ENCODE measurements at regions not wholly inside any gene's neighbourhood (a gene's known extent, or its start where the extent isn't known, plus 50 kb on each side); places are given as distances from the start of the nearest gene placed in this dataset.
"Not testable (repeated sequence)": the region's sequence is repeated elsewhere in the genome, so short reads cannot be mapped to it uniquely, and the experiment has no call there.

GRCh38 chr14:48738186-48738925, 847.8 kb downstream of the RPS29 start:
- DNase-seq (ENCODE audit: insufficient read length, low spot score) (no peak), FAIRE-seq (no peak)

DNA sequence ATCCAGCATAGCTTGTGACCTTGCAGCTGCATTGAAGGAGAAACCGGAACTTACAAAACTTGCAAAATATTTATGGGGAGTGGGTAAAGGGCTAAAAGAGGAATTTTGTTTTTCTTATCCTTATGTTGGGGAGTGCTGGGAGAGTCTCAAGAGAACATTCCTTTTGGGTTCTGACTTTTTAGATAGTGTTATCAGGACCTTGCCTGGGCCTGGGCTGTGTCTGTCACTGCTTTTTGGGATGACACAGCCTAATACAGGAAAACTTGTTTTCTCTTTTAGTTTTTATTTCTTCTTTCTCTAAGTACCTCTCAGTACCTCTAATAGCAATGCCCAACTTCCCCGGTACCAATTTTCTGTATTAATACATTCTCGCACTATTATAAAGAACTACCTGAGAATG, 850.6 kb downstream of the RPS29 start:
- no peak for DNase-seq (ENCODE audit: insufficient read length, low spot score)
- FAIRE-seq: no peak

GRCh38 chr14:48731260-48731659, 854.9 kb downstream of the RPS29 start:
- no peak for FAIRE-seq
- no peak for DNase-seq (ENCODE audit: insufficient read length, low spot score)

GRCh38 chr14:48726080-48726642, 860.0 kb downstream of the RPS29 start:
- DNase-seq (ENCODE audit: insufficient read length, low spot score): no peak
- no peak for FAIRE-seq

DNA sequence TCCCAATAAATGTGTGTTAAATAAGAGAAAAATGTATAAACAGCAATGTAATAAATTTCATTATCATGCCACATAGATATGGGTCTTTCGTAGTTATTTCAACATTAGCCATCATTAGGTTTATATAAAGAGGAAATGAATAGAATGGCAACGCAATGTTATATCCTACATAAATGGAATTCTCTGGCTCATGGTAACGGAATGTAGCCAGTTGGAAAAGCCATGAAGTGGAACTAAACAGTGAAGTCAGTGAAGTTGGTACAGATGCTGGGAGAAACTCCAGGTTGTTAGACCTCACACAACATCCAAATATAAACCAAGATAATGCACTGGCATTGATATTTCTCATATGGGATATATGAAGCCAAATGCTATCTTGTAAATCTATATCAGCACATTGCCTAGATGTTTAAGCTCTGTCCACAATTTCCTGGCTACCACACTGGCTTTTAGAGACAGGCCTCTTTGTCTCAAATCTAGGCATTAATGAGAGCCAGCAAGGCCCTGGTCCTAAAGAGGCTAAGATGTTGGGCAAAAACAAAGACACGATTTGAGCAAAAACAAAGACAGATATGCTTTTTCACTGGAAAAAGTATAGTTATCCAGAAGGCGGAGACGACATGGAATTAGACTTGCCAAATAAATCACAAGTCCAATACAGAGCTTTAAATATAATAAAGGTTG, 861.0 kb downstream of the RPS29 start:
- no peak for FAIRE-seq

DNA sequence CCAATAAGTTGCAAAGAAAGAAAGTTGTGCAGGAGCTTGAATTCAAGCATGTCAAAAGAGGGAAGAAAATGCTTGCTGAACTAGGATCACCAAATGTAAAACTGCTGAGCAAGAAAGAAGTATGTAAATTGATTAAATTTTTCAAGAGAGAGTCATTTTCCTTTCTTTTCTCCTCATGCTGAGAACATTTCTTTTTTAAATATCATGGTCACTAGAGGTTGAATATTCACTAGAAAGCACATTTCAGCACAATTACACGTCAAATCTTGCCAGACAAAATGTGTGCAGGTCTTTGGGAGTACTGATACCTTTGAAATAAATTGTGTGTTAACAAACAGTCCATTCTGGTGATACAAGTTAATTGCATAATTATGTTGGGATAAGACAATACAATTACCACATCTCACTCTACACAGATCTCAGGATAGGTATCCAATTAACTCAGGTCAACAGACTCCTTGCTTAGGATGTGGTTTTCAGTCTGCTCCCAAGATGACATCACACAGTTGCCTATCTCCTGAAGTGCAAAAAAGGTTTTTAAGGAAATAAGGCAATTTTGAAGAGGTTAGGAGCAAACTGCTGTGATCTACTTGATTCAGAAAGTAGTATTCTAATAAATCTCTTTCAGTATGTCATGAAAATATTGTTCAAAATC, 862.2 kb downstream of the RPS29 start:
- FAIRE-seq (no peak), DNase-seq (ENCODE audit: insufficient read length, low spot score) (no peak)

More for the DNA sequence above, 861.0 kb downstream of the RPS29 start:
- DNase-seq (ENCODE audit: insufficient read length, low spot score): no peak

GRCh38 chr14:48714366-48714765, 871.8 kb downstream of the RPS29 start:
- FAIRE-seq: no peak
- DNase-seq (ENCODE audit: insufficient read length, low spot score): no peak

- FAIRE-seq (no peak), DNase-seq (ENCODE audit: insufficient read length, low spot score) (no peak)
Measured at GRCh38 chr14:48710133-48710532, 876.0 kb downstream of the RPS29 start.

DNA sequence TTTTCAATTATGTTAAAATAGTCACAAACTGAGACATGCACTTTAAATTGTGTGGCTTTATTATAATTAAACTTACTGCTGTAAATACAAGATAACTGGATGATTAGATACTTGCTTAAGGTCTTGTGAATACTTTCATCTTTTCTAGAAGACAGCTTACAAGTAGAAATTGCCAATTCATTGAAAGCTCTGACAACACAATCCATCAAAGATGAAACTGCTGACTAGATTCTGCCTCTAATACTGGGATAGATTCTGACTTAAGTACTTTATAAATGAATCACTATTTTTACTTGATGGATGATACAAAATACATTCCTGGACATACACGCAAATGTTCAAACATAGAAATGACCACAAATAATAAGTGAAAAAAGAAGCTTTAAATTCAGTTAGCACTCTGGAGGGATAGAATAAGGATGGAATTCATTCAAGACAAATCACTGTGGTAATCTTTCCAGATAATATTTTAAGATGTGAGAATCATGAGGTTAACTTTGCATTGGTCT, 876.8 kb downstream of the RPS29 start:
- FAIRE-seq (no peak), DNase-seq (ENCODE audit: insufficient read length, low spot score) (no peak)

DNA sequence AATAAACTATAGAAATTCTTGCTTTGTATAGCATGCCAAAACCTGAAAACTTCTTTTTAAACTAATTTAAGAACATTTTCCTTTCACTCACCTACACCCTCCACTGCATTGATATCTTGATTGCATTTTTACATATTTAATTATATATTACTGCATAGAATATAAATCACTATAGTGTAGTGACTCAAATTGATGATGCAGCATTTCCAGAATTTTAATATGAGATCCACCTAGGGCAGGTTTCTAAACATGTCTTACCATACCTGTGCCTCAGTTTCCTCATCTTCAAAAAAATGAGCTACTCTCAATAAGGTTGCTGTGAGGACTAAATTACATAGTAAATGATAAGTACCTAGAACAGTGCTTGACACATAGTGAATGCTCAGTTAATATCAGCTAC, 881.5 kb downstream of the RPS29 start:
- FAIRE-seq (no peak), DNase-seq (ENCODE audit: insufficient read length, low spot score) (no peak)

DNA sequence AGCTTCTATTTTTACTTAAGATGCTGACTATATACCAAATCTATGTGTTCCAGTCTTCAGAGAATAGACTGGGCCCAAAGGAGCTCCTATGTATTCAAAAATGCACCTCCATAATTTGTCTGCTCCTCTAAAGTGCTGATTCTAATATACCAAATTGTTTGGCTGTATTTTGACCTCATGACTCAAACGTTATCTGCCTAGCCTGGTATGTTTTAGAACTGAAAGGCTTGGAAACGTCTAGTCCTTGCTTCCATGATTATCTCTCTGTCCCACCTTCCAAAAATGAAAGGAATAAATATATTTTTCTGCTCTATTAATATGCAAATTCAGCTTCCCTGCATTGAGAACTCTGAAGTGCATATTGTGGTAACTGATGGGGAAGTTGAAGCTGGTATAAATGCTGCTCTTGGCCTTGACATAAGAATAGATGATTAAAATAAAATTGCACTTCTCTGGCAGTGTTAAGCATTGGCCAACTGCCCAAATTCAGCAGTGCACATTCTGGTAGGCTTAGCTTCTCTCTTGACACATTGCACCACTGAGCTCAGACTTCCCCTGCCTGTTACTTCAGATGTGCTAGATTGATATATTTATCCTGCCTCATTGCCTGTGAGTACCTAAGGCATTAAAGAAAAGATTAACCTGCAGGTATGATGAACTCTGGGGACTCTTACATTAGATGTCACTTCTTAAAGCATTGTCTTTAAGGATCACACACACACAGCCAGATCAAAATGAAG, 882.3 kb downstream of the RPS29 start:
- FAIRE-seq (no peak), DNase-seq (ENCODE audit: insufficient read length, low spot score) (no peak)

DNA sequence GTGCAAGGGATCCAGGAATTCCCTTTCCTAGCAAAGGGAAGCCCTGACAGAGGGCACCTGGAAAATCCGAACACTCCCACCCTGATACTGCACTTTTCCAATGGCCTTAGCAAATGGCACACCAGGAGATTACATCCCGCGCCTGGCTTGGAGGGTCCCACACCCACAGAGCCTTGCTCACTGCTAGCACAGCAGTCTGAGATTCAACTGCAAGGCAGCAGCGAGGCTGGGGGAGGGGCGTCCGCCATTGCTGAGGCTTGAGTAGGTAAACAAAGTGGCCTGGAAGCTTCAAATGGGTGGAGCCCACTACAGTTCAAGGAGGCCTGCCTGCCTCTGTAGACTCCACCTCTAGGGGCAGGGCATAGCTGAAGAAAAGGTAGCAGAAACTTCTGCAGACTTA, 888.8 kb downstream of the RPS29 start:
- not testable (repeated sequence) for FAIRE-seq

GRCh38 chr14:48693793-48694192, 892.4 kb downstream of the RPS29 start:
- FAIRE-seq: no peak
- DNase-seq (ENCODE audit: insufficient read length, low spot score): no peak

More for the DNA sequence above, 888.8 kb downstream of the RPS29 start:
- DNase-seq (ENCODE audit: insufficient read length, low spot score): not testable (repeated sequence)

- FAIRE-seq: no peak
- DNase-seq (ENCODE audit: insufficient read length, low spot score): no peak
Measured at GRCh38 chr14:48690349-48690748, 895.8 kb downstream of the RPS29 start.

- FAIRE-seq: no peak
Measured at GRCh38 chr14:48686650-48687049, 899.5 kb downstream of the RPS29 start.

DNA sequence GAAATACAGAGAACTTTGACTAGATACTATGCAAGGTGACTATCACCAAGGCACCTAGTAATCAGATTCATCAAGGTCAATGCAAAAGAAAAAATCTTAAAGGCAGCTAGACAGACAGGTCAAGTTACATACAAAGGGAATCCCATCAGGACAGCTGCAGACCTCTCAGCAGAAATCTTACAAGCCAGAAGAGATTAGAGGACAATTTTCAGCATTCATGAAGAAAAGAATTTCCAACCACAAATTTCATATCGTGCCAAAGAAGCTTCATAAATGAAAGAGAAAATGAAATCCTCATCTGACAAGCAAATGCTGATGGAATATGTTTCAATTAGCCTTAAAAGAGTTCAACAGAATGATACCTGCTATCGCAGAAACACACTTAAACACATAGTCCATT, 913.7 kb downstream of the RPS29 start:
- no peak for FAIRE-seq
- no peak for DNase-seq (ENCODE audit: insufficient read length, low spot score)

More at GRCh38 chr14:48686650-48687049, 899.5 kb downstream of the RPS29 start:
- DNase-seq (ENCODE audit: insufficient read length, low spot score): no peak

- DNase-seq (ENCODE audit: insufficient read length, low spot score) (no peak), FAIRE-seq (no peak)
Measured at GRCh38 chr14:48670939-48671338, 915.2 kb downstream of the RPS29 start.

- DNase-seq (ENCODE audit: insufficient read length, low spot score) (no peak), FAIRE-seq (no peak)
Measured at GRCh38 chr14:48665077-48665784, 920.9 kb downstream of the RPS29 start.

- FAIRE-seq (no peak), DNase-seq (ENCODE audit: insufficient read length, low spot score) (no peak)
Measured at GRCh38 chr14:48643241-48643640, 942.9 kb downstream of the RPS29 start.

DNA sequence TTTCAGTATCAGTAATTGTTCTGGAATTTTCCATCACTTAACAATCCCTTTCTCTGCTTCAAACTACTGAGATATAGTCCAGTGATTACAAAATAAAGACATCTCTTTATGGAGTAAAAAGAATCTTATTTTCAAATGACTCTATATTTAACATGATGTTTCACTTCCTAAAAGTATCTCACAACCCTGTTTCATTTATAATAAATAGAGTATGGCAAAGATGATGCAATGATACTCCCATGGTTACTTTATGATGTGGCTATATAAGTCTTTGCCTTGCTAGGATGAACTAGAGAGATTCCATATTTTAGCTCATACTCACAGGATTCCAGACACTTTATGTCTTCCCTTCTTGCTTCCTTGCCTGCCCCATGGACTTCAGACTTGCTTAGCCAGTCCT, 953.5 kb upstream of the MDGA2 start:
- FAIRE-seq (no peak), DNase-seq (ENCODE audit: insufficient read length, low spot score) (no peak)

All from GM19239 (cell line).